ENCODE measurements at regions not wholly inside any gene's neighbourhood (a gene's known extent, or its start where the extent isn't known, plus 50 kb on each side); places are given as distances from the start of the nearest gene placed in this dataset.
"Not testable (repeated sequence)": the region's sequence is repeated elsewhere in the genome, so short reads cannot be mapped to it uniquely, and the experiment has no call there.

DNA sequence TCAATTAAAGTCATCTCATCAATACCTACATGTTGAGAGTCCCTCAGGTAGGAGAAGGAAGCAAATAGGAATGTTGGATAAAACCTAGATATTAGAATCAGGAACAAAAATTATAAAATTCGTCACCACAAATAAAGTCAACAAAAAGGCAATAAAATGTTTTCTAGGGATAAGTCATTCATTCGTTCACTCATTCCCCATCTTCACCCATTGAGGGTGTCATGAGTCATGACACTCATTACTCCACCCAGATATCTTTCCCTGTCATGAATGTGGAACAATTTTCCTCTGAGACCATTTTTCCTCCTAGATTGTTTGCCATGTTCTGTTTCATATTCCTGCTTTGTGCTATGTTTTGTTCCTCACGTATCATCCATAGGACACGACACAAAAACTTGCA lies 50.9 kb upstream of the OLIG3 start:
- no peak for DNase-seq

DNA sequence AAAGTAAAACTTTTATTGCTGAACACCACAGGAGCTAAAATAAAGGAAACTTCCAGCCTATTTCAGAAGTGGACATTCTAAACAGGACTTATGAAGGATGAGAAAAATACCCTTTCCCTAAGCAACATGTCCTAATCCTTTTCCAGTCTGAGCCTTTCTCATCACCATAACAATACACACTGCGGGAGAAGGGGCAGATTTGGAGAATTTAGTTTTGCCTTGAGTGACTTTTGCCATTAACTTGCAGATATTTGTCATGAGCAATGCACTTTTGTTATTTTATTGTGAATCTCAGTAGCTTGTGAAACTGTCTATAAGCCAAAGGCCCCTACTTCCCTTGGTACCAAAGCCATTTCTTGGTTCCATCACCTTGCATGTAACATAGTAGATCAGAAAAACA lies 53.0 kb upstream of the OLIG3 start:
- DNase-seq = no peak

DNA sequence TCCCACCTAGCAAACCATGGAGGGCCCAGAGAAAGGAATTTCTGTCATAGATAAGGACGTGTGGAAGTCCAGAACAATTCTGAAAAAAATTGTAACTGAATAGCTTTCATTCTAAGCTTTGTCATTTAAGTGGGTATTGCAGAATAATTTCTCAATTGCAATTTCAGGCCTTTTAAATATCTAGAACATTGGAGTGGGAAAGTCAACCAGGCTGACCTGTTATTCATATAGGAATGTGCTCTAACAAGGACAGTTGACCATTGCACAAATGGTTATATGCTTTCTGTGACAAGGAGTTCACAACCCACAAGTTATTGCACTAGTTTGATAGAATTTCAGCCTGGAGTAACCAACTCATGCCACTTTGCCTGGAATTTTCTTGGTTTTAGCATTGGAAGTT lies 53.4 kb upstream of the OLIG3 start:
- no peak for DNase-seq

DNA sequence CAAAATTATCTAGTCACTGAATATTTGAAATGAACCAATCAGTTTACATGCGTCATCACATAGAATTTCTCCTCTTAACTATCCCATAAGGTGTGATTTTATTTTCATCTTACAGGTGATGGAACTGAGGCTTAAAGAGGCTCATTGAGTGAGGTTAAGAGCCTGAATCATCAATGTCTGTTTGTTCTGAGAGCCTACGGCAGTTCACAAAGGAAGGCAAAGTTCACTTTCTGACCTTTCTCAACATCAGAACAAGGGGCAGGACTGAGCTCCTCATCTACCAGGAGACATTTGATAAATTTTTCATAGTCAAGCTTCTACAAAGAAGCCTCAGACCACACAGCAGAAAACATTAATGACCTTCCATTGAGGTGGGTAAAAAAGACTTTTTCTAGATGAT lies 54.9 kb upstream of the OLIG3 start:
- no peak for DNase-seq

DNA sequence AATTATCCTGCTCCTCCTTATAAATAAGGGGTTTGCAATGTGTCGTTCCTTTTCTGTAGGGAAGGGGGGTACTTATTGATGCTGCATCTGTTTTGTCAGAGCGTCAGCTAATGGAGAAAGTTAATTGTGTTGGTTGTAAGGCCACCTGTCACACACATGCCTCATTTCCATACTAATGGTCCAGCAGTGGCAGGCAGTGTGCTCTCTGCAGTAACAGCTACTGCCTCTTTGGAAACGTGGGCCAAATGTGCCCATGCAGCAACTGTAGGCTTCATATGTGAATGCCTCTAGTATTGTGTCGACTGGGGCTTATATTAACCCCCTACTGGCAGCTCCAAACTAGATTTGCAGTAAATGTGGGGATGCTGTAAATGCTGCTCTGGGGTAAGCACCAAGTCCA lies 56.3 kb upstream of the OLIG3 start:
- peak; percentile 80 for DNase-seq

DNA sequence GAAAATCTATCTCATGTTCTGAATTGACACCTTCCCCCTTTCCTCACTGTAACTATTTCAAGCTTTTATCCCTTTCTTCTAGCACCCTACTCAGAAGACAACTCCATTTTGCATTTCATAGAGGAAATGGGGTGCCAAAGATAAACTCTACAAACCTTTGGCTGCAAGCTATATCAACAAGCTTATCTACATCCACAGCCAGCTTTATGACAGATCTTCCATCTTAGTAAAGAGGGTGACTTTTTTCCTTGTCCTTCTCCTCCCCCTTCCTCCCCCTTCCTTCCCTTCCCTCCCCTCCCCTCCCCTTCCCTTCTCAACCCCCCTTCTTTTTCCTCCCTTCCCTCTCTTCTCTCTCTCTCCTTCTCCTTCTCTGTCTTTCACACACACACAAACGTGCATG lies 58.0 kb upstream of the OLIG3 start:
- DNase-seq = no peak

DNA sequence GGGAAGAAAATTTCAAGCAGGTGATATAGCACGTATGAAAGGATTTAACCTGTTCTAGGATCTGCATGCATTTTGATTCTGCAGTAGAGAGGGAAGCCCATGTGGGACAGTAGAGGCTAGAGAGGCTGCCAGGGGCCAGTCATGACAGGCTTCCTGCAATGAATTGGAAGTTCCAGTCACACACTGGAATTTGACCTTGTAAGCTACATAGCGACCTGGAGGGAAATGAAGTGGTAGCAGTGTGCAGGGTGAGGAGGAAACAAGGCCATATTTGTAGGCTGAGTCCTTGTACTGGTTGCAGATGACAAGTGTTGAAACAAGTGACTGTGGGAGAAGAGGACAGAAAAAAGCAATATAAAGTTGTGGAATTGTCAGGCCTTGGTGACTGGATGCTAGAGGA lies 58.6 kb upstream of the OLIG3 start:
- DNase-seq = no peak

DNA sequence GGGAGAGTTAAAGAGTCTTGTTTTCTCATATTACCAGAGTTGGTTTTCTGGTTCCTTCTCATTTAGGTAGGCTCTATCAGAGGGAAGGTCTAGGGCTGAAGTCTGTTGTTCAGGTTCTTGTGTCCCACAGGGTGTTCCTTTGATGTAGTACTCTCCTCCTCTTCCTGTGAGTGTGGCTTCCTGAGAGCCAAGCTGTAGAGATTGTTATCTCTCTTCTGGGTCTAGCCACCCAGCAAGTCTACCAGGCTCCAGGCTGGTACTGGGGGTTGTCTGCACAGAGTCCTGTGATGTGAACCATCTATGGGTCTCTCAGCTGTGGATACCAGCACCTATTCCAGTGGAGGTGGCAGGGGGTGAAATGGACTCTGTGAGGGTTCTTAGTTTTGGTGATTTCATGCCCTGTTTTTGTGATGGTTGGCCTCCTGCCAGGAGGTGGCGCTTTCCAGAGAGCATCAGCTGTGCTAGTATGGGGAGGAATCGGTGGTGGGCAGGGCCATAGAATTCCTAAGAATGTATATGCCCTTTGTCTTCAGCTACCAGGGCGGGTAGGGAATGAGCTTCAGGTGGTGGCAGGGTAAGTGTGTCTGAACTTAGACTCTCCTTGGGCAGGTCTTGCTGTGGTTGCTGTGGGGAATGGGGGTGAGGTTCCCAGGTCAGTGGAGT lies 65.5 kb upstream of the OLIG3 start:
- DNase-seq = not testable (repeated sequence)

DNA sequence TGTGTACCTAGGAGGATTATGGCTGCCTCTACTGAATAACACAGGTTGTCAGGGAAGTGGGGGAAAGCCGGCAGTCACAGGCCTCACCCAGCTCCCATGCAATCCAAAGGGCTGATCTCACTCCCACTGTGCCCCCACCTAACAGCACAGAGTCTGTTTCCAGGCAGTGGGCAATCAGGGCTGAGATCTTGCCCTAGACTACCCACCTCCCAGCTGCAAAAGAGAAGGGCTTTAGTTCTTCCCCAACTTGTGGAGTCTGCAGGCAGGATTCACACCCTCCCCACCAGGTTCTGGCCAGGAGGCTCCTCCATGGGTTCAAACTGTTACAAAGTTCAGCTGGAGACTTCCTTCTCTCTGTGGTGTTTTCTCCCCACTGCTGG lies 66.0 kb upstream of the OLIG3 start:
- no peak for DNase-seq

DNA sequence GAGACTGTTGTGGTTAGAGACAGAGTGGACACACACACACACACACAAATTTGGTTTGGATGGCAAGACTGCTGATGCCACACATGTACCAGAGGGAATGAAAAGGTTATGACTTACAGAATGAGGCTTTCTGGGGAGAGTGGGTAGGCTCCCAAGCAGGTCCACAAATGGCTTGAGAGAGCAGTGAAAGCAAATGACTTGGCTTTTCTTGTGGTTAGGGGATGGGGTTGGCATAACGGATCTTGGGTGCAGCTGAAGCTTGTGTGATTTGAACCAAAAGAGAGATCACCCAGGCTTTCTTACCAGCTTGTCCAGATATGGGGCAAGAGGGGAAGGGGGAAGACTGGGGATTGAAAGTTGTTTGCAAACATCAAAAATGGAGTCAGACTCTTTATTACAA lies 73.9 kb upstream of the OLIG3 start:
- DNase-seq = no peak

DNA sequence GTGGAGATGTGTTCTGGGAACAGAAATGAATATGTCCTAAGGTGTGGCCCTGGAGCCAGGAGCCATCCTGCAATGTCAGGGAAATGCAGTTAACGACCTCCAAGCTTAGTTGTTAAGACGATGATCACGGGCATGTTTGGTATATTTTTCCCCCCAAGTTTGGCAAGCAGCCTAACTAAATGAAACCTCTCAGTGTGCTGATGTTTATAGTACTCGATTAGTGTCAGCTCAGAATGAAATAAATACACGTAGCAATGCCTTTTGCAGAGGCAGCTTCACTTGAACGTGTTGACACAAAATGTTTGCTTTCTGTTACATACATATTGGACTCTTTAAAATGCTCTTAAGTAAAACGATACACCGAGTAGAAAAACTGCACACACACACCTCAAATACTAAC lies 76.2 kb upstream of the OLIG3 start:
- DNase-seq = peak; percentile 84

DNA sequence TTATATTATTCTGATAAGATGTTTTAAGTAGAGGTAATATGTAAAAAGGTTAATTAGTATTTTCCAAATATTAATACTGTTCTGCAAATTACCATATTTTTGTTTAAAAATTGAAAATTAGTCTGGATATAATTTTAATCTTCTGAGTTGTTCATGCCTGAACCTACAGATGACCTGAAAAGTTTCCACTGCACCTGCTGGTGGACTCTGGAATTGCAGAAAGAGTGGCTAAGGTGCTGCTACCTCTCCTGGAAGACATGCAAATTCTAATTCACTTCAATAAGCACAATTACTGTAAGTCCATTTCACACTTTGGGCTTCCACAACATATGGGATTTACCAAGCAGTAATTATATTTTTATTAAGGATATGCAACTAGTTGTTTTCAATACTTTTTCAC lies 77.7 kb upstream of the OLIG3 start:
- DNase-seq = no peak

DNA sequence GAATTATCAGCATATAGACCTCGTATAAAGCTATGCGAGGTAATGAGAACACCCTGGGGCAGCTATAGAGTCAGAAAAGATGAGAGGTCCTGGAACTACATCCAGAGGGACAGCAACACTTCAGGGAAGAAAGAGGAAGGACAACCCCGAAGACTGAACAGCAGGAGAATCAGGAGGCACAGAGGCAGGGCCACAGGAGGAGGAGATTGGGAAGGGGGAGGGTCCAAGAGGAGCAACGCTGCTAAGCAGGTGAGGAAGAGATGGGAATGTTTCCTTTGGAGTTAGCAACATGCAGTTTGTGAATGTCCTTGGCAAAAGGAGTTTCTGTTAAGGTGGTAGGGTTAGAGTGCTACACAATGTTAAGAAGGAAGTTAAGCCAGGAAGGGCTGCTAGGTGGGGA lies 79.5 kb upstream of the OLIG3 start:
- DNase-seq = no peak

DNA sequence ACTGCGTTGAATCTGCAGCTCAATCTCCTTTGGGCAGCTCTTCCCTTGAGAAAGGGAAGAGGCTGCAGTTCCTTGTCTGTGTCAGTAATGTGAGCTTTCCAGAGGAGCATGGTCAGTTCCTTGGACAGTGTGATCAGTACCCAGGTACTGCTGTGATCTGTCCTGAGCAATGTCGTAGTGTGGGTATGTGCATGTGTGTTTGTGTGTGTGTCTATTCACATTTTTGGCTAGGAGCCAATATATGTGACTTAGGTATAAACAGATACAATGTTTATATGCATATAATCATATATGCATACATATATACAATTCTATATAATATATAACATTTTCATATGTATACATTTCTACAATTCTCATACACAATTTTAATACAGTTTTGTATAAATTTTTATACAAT lies 85.4 kb upstream of the OLIG3 start:
- DNase-seq = no peak

DNA sequence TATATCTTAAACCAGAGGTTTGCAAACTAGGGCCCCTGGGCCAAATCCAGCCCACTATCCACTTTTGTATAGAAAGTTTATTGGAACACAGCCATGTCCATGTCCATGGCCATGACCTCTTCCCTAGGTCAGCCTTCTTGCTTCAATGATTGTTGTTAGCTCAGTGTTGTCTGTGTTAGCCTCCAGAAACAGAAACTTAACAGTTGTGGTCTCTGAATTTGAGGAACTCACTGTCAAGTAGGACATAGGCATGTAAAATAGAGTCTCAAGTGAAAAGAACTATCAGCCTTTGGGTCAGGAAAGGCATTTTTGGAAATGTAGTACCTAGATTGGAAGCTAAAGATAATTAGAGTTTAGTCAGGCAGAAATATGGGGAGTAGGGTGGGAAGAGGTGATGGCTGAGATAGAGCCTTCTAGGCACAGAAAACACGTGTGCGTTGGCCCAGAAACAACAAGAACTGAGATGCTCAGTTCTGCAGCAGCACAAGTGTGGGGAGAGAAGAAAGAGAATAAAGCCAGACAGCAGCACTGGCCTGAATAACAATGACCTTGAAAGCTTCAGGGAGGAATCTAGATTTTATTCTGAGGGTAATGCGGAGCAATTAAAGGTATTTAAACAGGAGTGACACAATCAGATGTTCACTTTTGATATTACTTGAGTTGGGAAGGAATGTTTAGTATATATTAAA lies 87.0 kb upstream of the OLIG3 start:
- DNase-seq = no peak

DNA sequence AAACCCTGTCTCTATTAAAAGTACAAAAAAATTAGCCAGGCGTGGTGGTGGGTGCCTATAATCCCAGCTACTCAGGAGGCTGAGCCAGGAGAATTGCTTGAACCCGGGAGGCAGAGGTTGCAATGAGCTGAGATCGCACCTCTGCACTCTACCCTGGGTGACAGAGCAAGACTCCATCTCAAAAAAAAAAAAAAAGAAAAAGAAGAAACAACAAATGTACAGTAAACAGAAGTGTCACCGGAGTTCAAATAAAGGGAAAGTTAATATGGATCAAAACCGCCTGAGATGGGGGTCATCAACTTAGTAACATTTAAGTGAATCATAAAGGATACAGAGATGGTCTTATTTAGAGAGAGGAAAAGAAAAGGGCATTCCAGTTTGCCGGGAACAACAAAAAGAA lies 89.3 kb upstream of the OLIG3 start:
- not testable (repeated sequence) for DNase-seq

DNA sequence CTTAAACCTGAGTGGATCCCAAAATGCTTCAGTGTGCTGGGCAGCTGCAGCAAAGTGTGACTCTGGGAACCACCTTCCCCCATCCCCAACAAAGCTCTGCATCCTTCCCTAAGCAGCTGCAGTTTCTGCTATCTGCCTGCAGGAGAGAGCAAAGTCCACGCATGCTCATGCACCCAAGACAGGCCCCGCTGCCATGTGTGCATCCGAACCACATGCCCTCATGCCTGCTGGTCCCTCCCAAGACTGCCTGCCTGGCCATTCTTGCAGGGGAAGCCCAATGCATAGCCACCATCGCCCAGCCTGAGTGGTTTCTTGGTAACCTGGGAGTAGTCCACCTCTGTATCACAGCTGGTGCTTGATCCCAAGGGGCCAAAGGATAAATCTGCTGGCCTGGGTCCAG lies 94.3 kb upstream of the OLIG3 start:
- DNase-seq = no peak

DNA sequence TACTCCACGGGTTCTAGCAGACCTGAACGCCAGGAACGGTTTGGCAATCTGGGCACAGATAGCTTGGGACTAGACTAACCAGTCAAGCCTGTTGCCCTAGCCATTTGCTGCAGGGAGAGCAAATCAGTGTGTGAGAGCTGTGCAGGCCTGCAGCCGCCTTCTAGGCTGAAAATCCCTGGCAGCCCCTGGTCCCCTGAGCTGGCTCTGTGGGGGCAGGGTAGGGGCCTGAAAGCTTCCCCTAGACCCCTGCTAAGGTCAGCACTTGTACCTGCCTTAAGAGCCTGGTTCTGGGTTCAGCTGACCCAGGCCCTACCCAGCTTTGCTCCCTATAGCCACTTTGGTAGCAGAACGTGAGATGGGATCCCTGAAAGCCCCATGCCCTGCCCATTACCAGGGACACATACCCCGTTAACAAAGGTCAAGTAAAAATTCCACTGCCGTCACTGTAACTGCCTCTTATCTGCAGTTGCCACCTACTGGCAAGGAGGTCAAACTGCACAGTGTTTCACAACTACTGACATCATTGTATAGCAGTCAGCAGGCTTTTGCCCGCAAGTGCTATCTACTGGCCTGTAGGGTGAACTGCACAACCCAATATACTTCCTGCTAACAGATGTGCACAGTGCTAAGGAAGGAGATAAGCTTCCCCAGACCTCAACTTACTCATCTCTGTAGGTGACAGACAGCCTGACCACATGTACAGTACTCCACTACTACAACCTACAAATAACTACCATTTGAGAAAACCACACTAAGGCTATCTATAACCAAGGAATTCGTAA lies 95.1 kb upstream of the OLIG3 start:
- DNase-seq = no peak

DNA sequence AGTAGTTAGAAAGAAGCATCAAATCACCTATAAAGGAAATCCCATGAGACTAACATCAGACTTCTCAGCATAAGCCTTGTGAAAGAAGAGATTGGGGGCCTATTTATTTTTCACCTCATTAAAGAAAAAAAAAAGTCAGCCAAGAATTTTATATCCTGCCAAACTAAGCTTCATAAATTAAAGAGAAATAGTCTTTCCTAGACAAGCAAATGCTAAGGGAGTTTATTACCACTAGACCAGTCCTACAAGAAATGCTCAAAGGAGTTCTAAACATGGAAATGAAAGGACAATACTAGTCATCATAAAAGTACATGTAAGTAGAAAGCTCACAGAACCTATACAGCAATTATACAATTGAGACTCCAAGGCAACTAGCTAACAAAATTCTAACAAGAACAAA lies 96.5 kb upstream of the OLIG3 start:
- no peak for DNase-seq

DNA sequence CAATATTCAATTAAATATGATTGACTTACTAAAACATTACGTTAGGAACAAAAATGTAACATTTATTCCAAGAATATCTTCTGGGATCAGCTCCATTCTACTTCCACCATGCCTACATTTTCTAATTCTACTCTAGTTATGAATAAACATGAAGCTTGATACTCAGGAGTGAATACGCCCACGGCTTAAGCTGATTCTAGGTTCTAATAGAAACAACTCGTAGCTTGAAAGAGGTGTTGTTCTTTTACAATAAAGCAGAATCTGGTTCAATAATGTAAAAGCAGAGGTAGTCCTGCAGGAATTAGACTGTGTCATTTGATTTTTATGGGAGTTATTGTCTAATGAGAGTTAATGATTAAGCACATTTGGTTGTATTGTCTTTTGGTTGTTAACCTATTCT lies 107.3 kb upstream of the OLIG3 start:
- DNase-seq = no peak

DNA sequence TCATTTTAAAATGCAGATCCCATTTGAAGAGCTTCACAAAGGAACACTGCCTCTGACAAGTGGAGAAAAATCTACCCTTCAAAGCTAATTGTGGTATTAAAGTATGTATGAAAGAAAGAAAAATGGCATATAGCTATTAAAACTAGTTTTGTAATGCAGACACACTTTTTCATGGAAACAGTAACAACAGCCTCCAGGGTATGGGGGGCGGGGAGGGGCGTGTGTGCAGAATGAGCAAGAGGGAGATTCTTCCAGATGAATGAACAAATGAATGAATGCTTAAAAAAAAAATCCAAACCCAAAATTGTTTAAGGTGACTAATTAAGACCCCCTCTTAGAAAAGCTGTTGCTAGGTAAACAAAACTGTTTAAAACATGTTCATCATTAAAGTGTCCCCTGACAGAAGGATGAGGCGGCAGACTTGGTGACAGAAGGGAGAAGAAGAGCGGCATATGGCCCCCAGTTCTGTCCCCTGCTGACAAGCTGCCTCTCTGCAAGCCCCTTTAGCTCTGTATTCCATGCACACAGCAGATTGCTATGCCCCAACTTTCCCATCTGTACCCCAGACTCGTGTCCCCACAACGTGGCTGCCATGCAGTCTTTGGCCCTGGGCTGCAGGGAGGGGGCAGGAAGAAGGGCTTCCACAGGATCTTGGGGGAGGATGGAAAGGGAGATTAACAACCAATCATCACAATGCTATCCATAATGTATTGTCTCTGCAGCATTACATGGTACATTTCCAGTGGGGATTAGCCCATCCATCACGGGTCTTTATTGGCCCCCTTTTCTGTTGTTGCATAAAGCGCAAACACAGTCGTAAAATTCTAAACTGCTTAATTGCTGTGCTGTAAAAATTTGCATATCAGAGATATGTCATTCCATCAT lies 108.4 kb upstream of the OLIG3 start:
- DNase-seq = no peak

DNA sequence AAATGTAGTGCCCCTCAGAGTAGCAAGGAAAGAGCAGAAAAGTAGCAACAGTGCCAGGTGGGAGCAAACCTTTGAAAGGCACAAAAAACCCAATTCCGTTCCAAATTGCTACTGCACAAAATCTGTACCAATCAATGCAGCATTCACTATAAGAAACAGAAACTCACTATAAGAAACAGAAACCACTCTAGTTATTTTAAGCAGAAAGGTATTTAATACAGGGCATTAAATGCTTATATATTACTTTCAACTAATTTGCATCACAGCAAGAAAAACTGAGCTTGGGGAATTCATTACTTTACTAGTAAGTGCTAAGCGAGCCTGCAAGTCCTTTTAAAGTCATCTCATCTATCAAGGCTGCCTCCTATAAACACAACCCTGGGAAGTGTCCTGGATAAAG lies 116.5 kb upstream of the OLIG3 start:
- DNase-seq = no peak

DNA sequence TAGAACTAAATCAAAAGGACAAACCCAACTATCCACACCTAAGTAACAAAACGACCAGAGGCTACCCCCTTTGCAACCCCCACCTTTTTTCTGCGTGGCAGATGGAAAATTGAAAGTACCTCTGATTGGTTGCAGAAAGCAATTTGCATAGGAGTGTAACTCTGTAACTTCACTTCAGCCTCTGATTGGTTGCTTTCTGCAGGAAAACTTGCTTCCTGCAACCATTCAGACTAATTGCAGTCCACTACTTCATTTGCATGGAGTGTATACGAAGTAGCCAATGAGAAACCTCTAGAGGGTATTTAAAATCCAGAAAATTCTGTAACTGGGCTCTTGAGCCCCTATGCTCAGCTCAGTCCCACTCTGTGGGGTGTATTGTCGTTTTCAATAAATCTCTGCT lies 129.1 kb upstream of the OLIG3 start:
- DNase-seq = no peak
